ENCODE measurements at regions not wholly inside any gene's neighbourhood (a gene's known extent, or its start where the extent isn't known, plus 50 kb on each side); places are given as distances from the start of the nearest gene placed in this dataset.

DNA sequence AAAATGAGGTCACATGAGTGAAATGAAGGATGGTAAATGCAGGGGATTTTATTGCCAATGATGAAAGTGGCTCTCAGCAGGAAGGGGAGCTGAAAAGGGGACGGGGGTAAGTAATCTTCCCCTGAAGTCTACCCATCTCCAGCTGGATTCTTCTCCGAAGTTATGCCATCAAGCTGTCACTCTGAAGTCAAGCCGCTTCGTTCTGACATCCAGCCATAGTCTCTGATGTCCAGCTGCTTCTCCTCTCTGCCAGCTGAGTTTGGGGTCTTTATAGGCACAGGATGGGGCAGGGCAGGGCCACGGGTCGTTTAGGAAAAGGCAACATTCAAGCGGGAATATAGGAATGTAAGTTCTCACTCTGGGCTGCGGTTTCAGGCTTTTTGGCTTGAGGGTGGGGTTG is 181.9 kb upstream of the ANO3 start:
- Histone ChIP-seq H3K4me1 (ENCODE audit: control insufficient read depth in 1 of 2, low read depth in 2 of 2) (no peaks in the 10 kb centered on the region), H3K27me3 (replicated peaks; ENCODE audit: insufficient read depth) (no peaks in the 10 kb centered on the region), H3K4me3 (no peak overlapping the region), H3K36me3 (no peaks in the 10 kb centered on the region), H3K27ac (no peak overlapping the region), H3K9me3 (no peaks in the 10 kb centered on the region)
- no peak for TF ChIP-seq CTCF (IDR thresholded peaks at IDR 0.05)
- DNase-seq (ENCODE audit: low spot score): no peak
- no peak for ATAC-seq (ENCODE audit: insufficient number of reproducible peaks, low FRiP score, low read depth)

- Histone ChIP-seq H3K27ac (no peak overlapping the region), H3K4me1 (ENCODE audit: control insufficient read depth in 1 of 2, low read depth in 2 of 2) (no peaks in the 10 kb centered on the region), H3K9me3 (no peaks in the 10 kb centered on the region), H3K4me3 (no peak overlapping the region), H3K27me3 (replicated peaks; ENCODE audit: insufficient read depth) (no peaks in the 10 kb centered on the region), H3K36me3 (no peaks in the 10 kb centered on the region)
- ATAC-seq (ENCODE audit: insufficient number of reproducible peaks, low FRiP score, low read depth): no peak
- DNase-seq (ENCODE audit: low spot score): no peak
- TF ChIP-seq CTCF (IDR thresholded peaks at IDR 0.05): no peak
Measured at GRCh38 chr11:26158251-26158650, 173.7 kb upstream of the ANO3 start.

- H3K4me3 ChIP-seq: no peak overlapping the region
- no peak for TF ChIP-seq CTCF (IDR thresholded peaks at IDR 0.05)
- no peaks in the 10 kb centered on the region for H3K27me3 ChIP-seq (replicated peaks; ENCODE audit: insufficient read depth)
- no peaks in the 10 kb centered on the region for H3K4me1 ChIP-seq (ENCODE audit: control insufficient read depth in 1 of 2, low read depth in 2 of 2)
- DNase-seq (ENCODE audit: low spot score) (no peak), ATAC-seq (ENCODE audit: insufficient number of reproducible peaks, low FRiP score, low read depth) (no peak)
- H3K36me3 ChIP-seq: no peaks in the 10 kb centered on the region
- no peaks in the 10 kb centered on the region for H3K9me3 ChIP-seq
- H3K27ac ChIP-seq: no peak overlapping the region
Measured at GRCh38 chr11:26162291-26162690, 169.6 kb upstream of the ANO3 start.

GRCh38 chr11:26186389-26186788 is 145.5 kb upstream of the ANO3 start:
- DNase-seq (ENCODE audit: low spot score) (no peak), ATAC-seq (ENCODE audit: insufficient number of reproducible peaks, low FRiP score, low read depth) (no peak)
- no peaks in the 10 kb centered on the region for H3K27me3 ChIP-seq (replicated peaks; ENCODE audit: insufficient read depth)
- H3K9me3 ChIP-seq: no peaks in the 10 kb centered on the region
- H3K4me3 ChIP-seq: no peak overlapping the region
- H3K4me1 ChIP-seq (ENCODE audit: control insufficient read depth in 1 of 2, low read depth in 2 of 2): peaks cover 0 to 3% of the 10 kb centered on the region in 2 donors
- no peaks in the 10 kb centered on the region for H3K36me3 ChIP-seq
- no peak for TF ChIP-seq CTCF (IDR thresholded peaks at IDR 0.05)
- H3K27ac ChIP-seq: no peak overlapping the region

DNA sequence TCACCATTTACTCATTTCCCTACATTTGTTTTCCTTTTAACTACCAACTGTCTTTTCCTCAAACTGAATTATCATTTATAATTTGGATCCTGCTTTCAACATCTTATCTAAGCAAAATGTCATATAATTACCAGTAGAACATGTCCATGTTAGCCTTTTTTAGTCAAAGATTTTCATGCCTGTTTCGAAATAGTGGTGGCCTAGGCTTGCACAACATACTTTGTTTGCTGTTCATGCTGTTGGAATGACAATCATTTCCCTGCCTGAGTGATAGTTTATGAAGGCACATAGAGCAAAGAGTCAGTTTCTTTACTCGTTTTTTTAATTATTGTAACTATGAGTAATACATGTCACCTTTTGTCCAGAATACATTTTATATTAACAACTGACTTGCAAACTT is 144.3 kb upstream of the ANO3 start:
- no peak for ATAC-seq (ENCODE audit: insufficient number of reproducible peaks, low FRiP score, low read depth)
- DNase-seq (ENCODE audit: low spot score): no peak
- Histone ChIP-seq H3K27me3 (replicated peaks; ENCODE audit: insufficient read depth) (no peaks in the 10 kb centered on the region), H3K4me3 (no peak overlapping the region), H3K27ac (no peak overlapping the region), H3K9me3 (no peaks in the 10 kb centered on the region), H3K4me1 (ENCODE audit: control insufficient read depth in 1 of 2, low read depth in 2 of 2) (peaks cover 0 to 3% of the 10 kb centered on the region in 2 donors), H3K36me3 (no peaks in the 10 kb centered on the region)
- TF ChIP-seq CTCF (IDR thresholded peaks at IDR 0.05): no peak

Measured in thoracic aorta (tissue), 2 donors.